ENCODE measurements at regions not wholly inside any gene's neighbourhood (a gene's known extent, or its start where the extent isn't known, plus 50 kb on each side); places are given as distances from the start of the nearest gene placed in this dataset.

DNA sequence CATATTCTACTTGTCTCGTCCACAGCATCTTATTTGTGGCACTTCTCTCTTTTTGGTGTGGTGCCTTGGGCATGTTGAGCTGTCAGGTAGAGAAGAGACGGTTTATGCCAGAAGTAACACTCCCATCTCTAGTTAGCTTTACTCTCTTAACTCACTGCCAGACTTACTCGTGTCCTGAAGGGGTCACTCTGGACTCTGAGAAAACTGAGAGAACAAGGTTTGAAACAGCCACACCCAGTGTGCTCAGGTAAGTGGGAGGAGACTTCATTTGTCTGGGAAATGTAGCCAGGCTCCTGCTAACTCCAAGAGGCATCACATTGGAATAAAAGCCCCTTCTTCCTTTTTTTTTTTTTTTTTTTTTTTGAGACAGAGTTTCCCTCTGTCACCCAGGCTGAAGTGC lies 360.8 kb downstream of the QKI start:
- intact Hi-C loops (cut with micrococcal nuclease; ENCODE audit: unreplicated experiment) (no loop called here), in situ Hi-C loops (cut with HindIII; ENCODE audit: extremely low pct_ligation_motif_present, low pct_unique_long_range_greater_than_20kb) (no loop called here)
- Histone ChIP-seq H2AFZ (ENCODE audit: low read length) (no peak overlapping the region), H3K9ac (ENCODE audit: insufficient read depth, low read depth, low read length) (no peak overlapping the region), H3K27me3 (ENCODE audit: control insufficient read depth in 1 of 2, insufficient read depth in 2 of 2, low read length in 2 of 2) (no peaks in the 10 kb centered on the region; a peak in 2 of 5 replicates), H3K27ac (ENCODE audit: extremely low read length, insufficient read depth, low read length) (no peak overlapping the region), H3K9me3 (ENCODE audit: low read length) (no peaks in the 10 kb centered on the region), H3K79me2 (ENCODE audit: insufficient read depth, low read length) (no peaks in the 10 kb centered on the region), H3K4me2 (ENCODE audit: low read depth, low read length) (no peak overlapping the region), H3K36me3 (replicated peaks in 1 of 2; ENCODE audit: control insufficient read depth in 1 of 2, insufficient read depth in 2 of 2, low read length in 2 of 2) (no peaks in the 10 kb centered on the region), H3K4me3 (replicated peaks in 1 of 3; ENCODE audit: insufficient read depth in 1 of 3, low read depth in 2 of 3, low read length in 3 of 3) (no peak overlapping the region), H4K20me1 (ENCODE audit: insufficient read depth, low read length) (no peaks in the 10 kb centered on the region), H3K4me1 (ENCODE audit: insufficient read depth, low read length) (no peaks in the 10 kb centered on the region)
- no TSS peak for BruUV-seq (replicated peaks)
- no peak for TF ChIP-seq NKX3-1 (CRISPR knock-in tag; IDR thresholded peaks at IDR 0.05)
- TF ChIP-seq, protein P1, sequence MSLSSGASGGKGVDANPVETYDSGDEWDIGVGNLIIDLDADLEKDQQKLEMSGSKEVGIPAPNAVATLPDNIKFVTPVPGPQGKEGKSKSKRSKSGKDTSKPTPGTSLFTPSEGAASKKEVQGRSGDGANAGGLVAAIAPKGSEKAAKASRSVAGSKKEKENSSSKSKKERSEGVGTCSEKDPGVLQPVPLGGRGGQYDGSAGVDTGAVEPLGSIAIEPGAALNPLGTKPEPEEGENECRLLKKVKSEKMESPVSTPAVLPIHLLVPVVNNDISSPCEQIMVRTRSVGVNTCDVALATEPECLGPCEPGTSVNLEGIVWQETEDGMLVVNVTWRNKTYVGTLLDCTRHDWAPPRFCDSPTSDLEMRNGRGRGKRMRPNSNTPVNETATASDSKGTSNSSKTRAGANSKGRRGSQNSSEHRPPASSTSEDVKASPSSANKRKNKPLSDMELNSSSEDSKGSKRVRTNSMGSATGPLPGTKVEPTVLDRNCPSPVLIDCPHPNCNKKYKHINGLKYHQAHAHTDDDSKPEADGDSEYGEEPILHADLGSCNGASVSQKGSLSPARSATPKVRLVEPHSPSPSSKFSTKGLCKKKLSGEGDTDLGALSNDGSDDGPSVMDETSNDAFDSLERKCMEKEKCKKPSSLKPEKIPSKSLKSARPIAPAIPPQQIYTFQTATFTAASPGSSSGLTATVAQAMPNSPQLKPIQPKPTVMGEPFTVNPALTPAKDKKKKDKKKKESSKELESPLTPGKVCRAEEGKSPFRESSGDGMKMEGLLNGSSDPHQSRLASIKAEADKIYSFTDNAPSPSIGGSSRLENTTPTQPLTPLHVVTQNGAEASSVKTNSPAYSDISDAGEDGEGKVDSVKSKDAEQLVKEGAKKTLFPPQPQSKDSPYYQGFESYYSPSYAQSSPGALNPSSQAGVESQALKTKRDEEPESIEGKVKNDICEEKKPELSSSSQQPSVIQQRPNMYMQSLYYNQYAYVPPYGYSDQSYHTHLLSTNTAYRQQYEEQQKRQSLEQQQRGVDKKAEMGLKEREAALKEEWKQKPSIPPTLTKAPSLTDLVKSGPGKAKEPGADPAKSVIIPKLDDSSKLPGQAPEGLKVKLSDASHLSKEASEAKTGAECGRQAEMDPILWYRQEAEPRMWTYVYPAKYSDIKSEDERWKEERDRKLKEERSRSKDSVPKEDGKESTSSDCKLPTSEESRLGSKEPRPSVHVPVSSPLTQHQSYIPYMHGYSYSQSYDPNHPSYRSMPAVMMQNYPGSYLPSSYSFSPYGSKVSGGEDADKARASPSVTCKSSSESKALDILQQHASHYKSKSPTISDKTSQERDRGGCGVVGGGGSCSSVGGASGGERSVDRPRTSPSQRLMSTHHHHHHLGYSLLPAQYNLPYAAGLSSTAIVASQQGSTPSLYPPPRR (CRISPR knock-in tag; IDR thresholded peaks at IDR 0.05; ENCODE audit: borderline replicate concordance): no peak
- no peak for TF ChIP-seq ZIK1 (CRISPR knock-in tag; IDR thresholded peaks at IDR 0.05; ENCODE audit: borderline replicate concordance, low read depth)
- no peak for TF ChIP-seq RAD51 (IDR thresholded peaks at IDR 0.05; ENCODE audit: borderline replicate concordance)
- TF ChIP-seq ZNF333 (CRISPR knock-in tag; IDR thresholded peaks at IDR 0.05; ENCODE audit: borderline replicate concordance): no peak
- TF ChIP-seq, protein P2, sequence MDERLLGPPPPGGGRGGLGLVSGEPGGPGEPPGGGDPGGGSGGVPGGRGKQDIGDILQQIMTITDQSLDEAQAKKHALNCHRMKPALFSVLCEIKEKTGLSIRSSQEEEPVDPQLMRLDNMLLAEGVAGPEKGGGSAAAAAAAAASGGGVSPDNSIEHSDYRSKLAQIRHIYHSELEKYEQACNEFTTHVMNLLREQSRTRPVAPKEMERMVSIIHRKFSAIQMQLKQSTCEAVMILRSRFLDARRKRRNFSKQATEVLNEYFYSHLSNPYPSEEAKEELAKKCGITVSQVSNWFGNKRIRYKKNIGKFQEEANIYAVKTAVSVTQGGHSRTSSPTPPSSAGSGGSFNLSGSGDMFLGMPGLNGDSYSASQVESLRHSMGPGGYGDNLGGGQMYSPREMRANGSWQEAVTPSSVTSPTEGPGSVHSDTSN (CRISPR knock-in tag; IDR thresholded peaks at IDR 0.05): no peak
- no peak for TF ChIP-seq ZNF501 (CRISPR knock-in tag; IDR thresholded peaks at IDR 0.05)
- TF ChIP-seq ZNF264 (CRISPR knock-in tag; IDR thresholded peaks at IDR 0.05): no peak
- TF ChIP-seq, protein P3, sequence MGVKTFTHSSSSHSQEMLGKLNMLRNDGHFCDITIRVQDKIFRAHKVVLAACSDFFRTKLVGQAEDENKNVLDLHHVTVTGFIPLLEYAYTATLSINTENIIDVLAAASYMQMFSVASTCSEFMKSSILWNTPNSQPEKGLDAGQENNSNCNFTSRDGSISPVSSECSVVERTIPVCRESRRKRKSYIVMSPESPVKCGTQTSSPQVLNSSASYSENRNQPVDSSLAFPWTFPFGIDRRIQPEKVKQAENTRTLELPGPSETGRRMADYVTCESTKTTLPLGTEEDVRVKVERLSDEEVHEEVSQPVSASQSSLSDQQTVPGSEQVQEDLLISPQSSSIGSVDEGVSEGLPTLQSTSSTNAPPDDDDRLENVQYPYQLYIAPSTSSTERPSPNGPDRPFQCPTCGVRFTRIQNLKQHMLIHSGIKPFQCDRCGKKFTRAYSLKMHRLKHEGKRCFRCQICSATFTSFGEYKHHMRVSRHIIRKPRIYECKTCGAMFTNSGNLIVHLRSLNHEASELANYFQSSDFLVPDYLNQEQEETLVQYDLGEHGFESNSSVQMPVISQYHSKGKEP (CRISPR knock-in tag; IDR thresholded peaks at IDR 0.05): no peak
- no peak for TF ChIP-seq RARA (CRISPR knock-in tag; IDR thresholded peaks at IDR 0.05)
- TF ChIP-seq CREB1 (IDR thresholded peaks at IDR 0.05): no peak
- TF ChIP-seq CREB1 (CRISPR knock-in tag; IDR thresholded peaks at IDR 0.05): no peak
- no peak for TF ChIP-seq FOXM1 (CRISPR knock-in tag; IDR thresholded peaks at IDR 0.05)
- TF ChIP-seq CCAR2 (optimal IDR thresholded peaks at IDR 0.05; ENCODE audit: low read depth, low read length): no peak
- TF ChIP-seq, protein P4, sequence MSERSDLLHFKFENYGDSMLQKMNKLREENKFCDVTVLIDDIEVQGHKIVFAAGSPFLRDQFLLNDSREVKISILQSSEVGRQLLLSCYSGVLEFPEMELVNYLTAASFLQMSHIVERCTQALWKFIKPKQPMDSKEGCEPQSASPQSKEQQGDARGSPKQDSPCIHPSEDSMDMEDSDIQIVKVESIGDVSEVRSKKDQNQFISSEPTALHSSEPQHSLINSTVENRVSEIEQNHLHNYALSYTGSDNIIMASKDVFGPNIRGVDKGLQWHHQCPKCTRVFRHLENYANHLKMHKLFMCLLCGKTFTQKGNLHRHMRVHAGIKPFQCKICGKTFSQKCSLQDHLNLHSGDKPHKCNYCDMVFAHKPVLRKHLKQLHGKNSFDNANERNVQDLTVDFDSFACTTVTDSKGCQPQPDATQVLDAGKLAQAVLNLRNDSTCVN (CRISPR knock-in tag; IDR thresholded peaks at IDR 0.05; ENCODE audit: borderline replicate concordance): no peak
- no peak for TF ChIP-seq ZNF652 (CRISPR knock-in tag; IDR thresholded peaks at IDR 0.05; ENCODE audit: borderline replicate concordance, low read depth)
- no peak for TF ChIP-seq ZNF350 (CRISPR knock-in tag; IDR thresholded peaks at IDR 0.05; ENCODE audit: borderline replicate concordance, low read depth)
- CTCF ChIA-PET (ENCODE audit: low intra/inter-chr PET ratio, low total read pairs): no interaction called here
- POLR2A ChIA-PET: no interaction called here
- DNase-seq (ENCODE audit: low spot score): no peak
- 5% methylated on average over 3 of the region's 3 CpGs for WGBS (ENCODE audit: low lambda C conversion rate)
- no peak for FAIRE-seq
- no peak for ATAC-seq

All from HepG2 (cell line).